HepG2 (cell line): ENCODE measurements at regions not wholly inside any gene's neighbourhood (a gene's known extent, or its start where the extent isn't known, plus 50 kb on each side); places are given as distances from the start of the nearest gene placed in this dataset.

Source experiments
- ATAC-seq: fragments of 200-7000 bp; cut with Tn5 transposase; 3 replicates; pipeline ENCODE4 v1.9.1; 2020; ENCODE audit warnings: mild to moderate bottlenecking, moderate library complexity
- BruUV-seq: library from RNA; stranded (reverse); fragments of 400-500 nt; replicated peaks from 2 replicates; lab custom pipeline; 2021; lab: Mats Ljungman, UMichigan
- CTCF ChIA-PET: fragments of 300-600 bp; formaldehyde crosslinking; extraction: SDS; loops from one replicate; lab custom pipeline; 2021; ENCODE audit warnings: low total read pairs, inconsistent platforms, low intra/inter-chr PET ratio; lab: Yijun Ruan, JAX
- POLR2A ChIA-PET: fragments of 350-600 bp; sonication (Branson Sonifier 250); formaldehyde crosslinking; loops from one replicate; lab custom pipeline; 2020; ENCODE audit warnings: antibody characterized with exemption, inconsistent platforms; lab: Yijun Ruan, JAX
- DNase-seq: peaks from one replicate; pipeline ENCODE4 v3.0.0-alpha.2; 2015; ENCODE audit warnings: low spot score
- FAIRE-seq: peaks from 3 replicates; lab custom pipeline; 2011; peaks lifted over from hg19 to GRCh38; lab: Jason Lieb, UNC
- H2AFZ ChIP-seq: one replicate; pipeline ENCODE4 v1.6.1; 2011; ENCODE audit warnings: low read length, inconsistent platforms
- H3K27ac ChIP-seq: fragments of 300-600 bp; 3 replicates; pipeline ENCODE4 v1.8.0; 2011; ENCODE audit warnings: mixed run types, mild to moderate bottlenecking, mixed read lengths, low read length, inconsistent platforms; ENCODE audit not compliant: insufficient read depth; ENCODE audit errors: extremely low read length
- H3K27me3 ChIP-seq, 2 experiments: fragments of 200-600 bp in 1 of 2; 2 replicates in 1 of 2; 3 replicates in 1 of 2; pipeline versions ENCODE4 v1.6.0 to v1.8.0; 2011; ENCODE audit warnings: low read length in 2 of 2, mild to moderate bottlenecking in 2 of 2, moderate library complexity in 2 of 2, inconsistent platforms in 1 of 2; ENCODE audit not compliant: insufficient read depth in 2 of 2, control insufficient read depth in 1 of 2
- H3K36me3 ChIP-seq, 2 experiments: fragments of 200-600 bp in 1 of 2; replicated peaks in 1 of 2; 2 replicates in 1 of 2; 3 replicates in 1 of 2; pipeline versions ENCODE4 v1.5.1 to v1.8.0; 2011; ENCODE audit warnings: low read length in 2 of 2, inconsistent platforms in 1 of 2; ENCODE audit not compliant: insufficient read depth in 2 of 2, control insufficient read depth in 1 of 2
- H3K4me1 ChIP-seq: 2 replicates; pipeline ENCODE4 v1.5.1; 2012; ENCODE audit warnings: low read length, inconsistent platforms; ENCODE audit not compliant: insufficient read depth
- H3K4me2 ChIP-seq: 2 replicates; pipeline ENCODE4 v1.6.0; 2011; ENCODE audit warnings: low read depth, low read length, inconsistent platforms
- H3K4me3 ChIP-seq, 3 experiments: fragments of 200-600 bp in 1 of 3; sonication (generic), shearing (Covaris generic) in 1 of 3; replicated peaks in 1 of 3; 2 replicates each; pipeline ENCODE4 v1.5.1; 2011 to 2016; ENCODE audit warnings: low read length in 3 of 3, inconsistent platforms in 2 of 3, low read depth in 2 of 3, mild to moderate bottlenecking in 2 of 3, control low read depth in 1 of 3, mixed read lengths in 1 of 3; ENCODE audit not compliant: insufficient read depth in 1 of 3
- H3K79me2 ChIP-seq: one replicate; pipeline ENCODE4 v1.6.1; 2011; ENCODE audit warnings: low read length, inconsistent platforms; ENCODE audit not compliant: insufficient read depth
- H3K9ac ChIP-seq: 2 replicates; pipeline ENCODE4 v1.6.0; 2011; ENCODE audit warnings: mild to moderate bottlenecking, low read depth, low read length, inconsistent platforms; ENCODE audit not compliant: insufficient read depth
- H3K9me3 ChIP-seq: 2 replicates; pipeline ENCODE4 v1.5.1; 2012; ENCODE audit warnings: mild to moderate bottlenecking, low read length
- H4K20me1 ChIP-seq: 2 replicates; pipeline ENCODE4 v1.6.0; 2011; ENCODE audit warnings: inconsistent platforms, mild to moderate bottlenecking, low read length, moderate library complexity; ENCODE audit not compliant: insufficient read depth
- ETV5 ChIP-seq: IDR thresholded peaks from 2 replicates; pipeline ENCODE4 v1.6.1; 2018; ENCODE audit warnings: missing biosample characterization, missing genetic modification reagents, inconsistent platforms, borderline replicate concordance
- NFE2L1 ChIP-seq: sonication (generic); formaldehyde crosslinking; IDR thresholded peaks from 2 replicates; pipeline ENCODE4 v1.4.0; 2020; ENCODE audit warnings: missing genetic modification reagents, mild to moderate bottlenecking, borderline replicate concordance
- SNAPC4 ChIP-seq: sonication (generic); formaldehyde crosslinking; IDR thresholded peaks from 2 replicates; pipeline ENCODE4 v1.4.0; 2020; ENCODE audit warnings: mild to moderate bottlenecking, missing genetic modification reagents
- ZNF768 ChIP-seq: sonication (generic); formaldehyde crosslinking; IDR thresholded peaks from 2 replicates; pipeline ENCODE4 v1.4.0; 2020; ENCODE audit warnings: missing genetic modification reagents
- WGBS: methylation state at CpG from one replicate; pipeline ENCODE4 v1.1.6; 2017; ENCODE audit warnings: low lambda C conversion rate; 5-methylcytosine and 5-hydroxymethylcytosine counted together
- in situ Hi-C: cut with HindIII; loops from 2 replicates; pipeline ENCODE4 v1.10.0; 2017; ENCODE audit warnings: low pct_unique_long_range_greater_than_20kb; ENCODE audit not compliant: extremely low pct_ligation_motif_present
- intact Hi-C: fragments of 100-400 bp; cut with micrococcal nuclease; formaldehyde crosslinking; loops from one replicate; pipeline ENCODE4 v1.10.0; 2022; ENCODE audit not compliant: unreplicated experiment

GRCh38 chr21:20388400-20388799 lies 609.8 kb upstream of the NCAM2 start:
- FAIRE-seq (no peak), DNase-seq (no peak)
- no peaks in the 10 kb centered on the region for H4K20me1 ChIP-seq
- no TSS peak for BruUV-seq
- in situ Hi-C loops: no loop called here
- H3K9ac ChIP-seq: no peak overlapping the region
- WGBS: 2% methylated on average over 6 of the region's 6 CpGs
- no peak overlapping the region for H3K27ac ChIP-seq
- no peak for TF ChIP-seq SNAPC4 (CRISPR knock-in tag)
- no peak for TF ChIP-seq ETV5 (CRISPR knock-in tag)
- TF ChIP-seq ZNF768 (CRISPR knock-in tag): no peak
- TF ChIP-seq NFE2L1 (CRISPR knock-in tag): no peak
- TF ChIP-seq, all 625 proteins: peak for 0
- no peak for ATAC-seq
- Histone ChIP-seq H3K9me3 (peaks cover 90% of the 10 kb centered on the region), H3K4me1 (no peaks in the 10 kb centered on the region), H2AFZ (no peak overlapping the region), H3K4me3 (no peak overlapping the region), H3K36me3 (no peaks in the 10 kb centered on the region), H3K4me2 (no peak overlapping the region), H3K27me3 (no peaks in the 10 kb centered on the region), H3K79me2 (no peaks in the 10 kb centered on the region)
- ChIA-PET POLR2A (no interaction called here), CTCF (no interaction called here)
- intact Hi-C loops: no loop called here
